ENCODE measurements at regions not wholly inside any gene's neighbourhood (a gene's known extent, or its start where the extent isn't known, plus 50 kb on each side); places are given as distances from the start of the nearest gene placed in this dataset.

DNA sequence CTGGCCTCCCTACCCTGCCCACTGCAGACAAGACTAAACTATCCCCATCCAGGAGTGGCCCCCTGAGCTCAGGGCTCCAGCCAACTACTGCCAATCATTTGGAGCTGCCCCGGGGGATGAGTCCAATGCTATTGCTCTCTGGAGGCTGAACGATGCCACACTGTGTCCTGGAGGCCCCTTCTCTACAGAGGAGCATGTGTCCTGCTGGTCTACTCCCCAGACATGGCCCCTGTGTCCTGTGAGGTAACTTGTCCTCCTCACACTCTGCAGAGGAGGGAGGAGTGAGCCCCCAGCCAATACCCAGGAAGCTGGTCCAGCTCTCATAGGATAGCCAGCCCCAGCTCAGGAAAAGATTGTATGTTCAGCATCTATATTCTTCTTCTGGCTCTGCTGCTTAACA, 159.1 kb upstream of the GPR12 start:
- TF ChIP-seq CTCF (IDR thresholded peaks at IDR 0.05; ENCODE audit: insufficient read depth, low read length) (no peak), GABPA (IDR thresholded peaks at IDR 0.05; ENCODE audit: low read depth) (no peak), POLR2AphosphoS5 (IDR thresholded peaks at IDR 0.05; ENCODE audit: low read depth) (no peak), SPI1 (IDR thresholded peaks at IDR 0.05; ENCODE audit: borderline replicate concordance, low read depth) (no peak), REST (IDR thresholded peaks at IDR 0.05; ENCODE audit: insufficient replicate concordance, low read depth) (no peak)
